ENCODE measurements at regions not wholly inside any gene's neighbourhood (a gene's known extent, or its start where the extent isn't known, plus 50 kb on each side); places are given as distances from the start of the nearest gene placed in this dataset.

GRCh38 chr22:44582016-44582415 lies 84.0 kb upstream of the RTL6 start:
- WGBS (ENCODE audit: insufficient coverage) = 90% methylated on average over 10 of the region's 10 CpGs
- Histone ChIP-seq H3K4me3 (ENCODE audit: low read depth, low read length) (no peak overlapping the region), H3K27me3 (ENCODE audit: control insufficient read depth, insufficient read depth, low read length) (no peaks in the 10 kb centered on the region), H3K9me3 (ENCODE audit: control insufficient read depth, insufficient read depth, low read length) (no peaks in the 10 kb centered on the region), H3K36me3 (ENCODE audit: control insufficient read depth, insufficient read depth, low read length) (no peaks in the 10 kb centered on the region), H3K4me1 (ENCODE audit: control insufficient read depth, insufficient read depth, low read length) (peaks cover 10% of the 10 kb centered on the region), H3K27ac (ENCODE audit: low read depth, low read length) (no peak overlapping the region)
- no peak for DNase-seq (ENCODE audit: low read depth in 4 of 6, low spot score in 6 of 6)

- H3K4me3 ChIP-seq (ENCODE audit: low read depth, low read length) = no peak overlapping the region
- H3K36me3 ChIP-seq (ENCODE audit: control insufficient read depth, insufficient read depth, low read length) = no peaks in the 10 kb centered on the region
- DNase-seq (ENCODE audit: low read depth in 4 of 6, low spot score in 6 of 6) = no peak
- peaks cover 3% of the 10 kb centered on the region for H3K27me3 ChIP-seq (ENCODE audit: control insufficient read depth, insufficient read depth, low read length)
- WGBS (ENCODE audit: insufficient coverage) = 71% methylated on average over 11 of the region's 12 CpGs
- peaks cover under 1% of the 10 kb centered on the region for H3K4me1 ChIP-seq (ENCODE audit: control insufficient read depth, insufficient read depth, low read length)
- H3K9me3 ChIP-seq (ENCODE audit: control insufficient read depth, insufficient read depth, low read length) = no peaks in the 10 kb centered on the region
- no peak overlapping the region for H3K27ac ChIP-seq (ENCODE audit: low read depth, low read length)
Observed at GRCh38 chr22:44581096-44581435, 83.0 kb upstream of the RTL6 start.

GRCh38 chr22:44580176-44581095 lies 82.4 kb upstream of the RTL6 start:
- Histone ChIP-seq H3K4me1 (ENCODE audit: control insufficient read depth, insufficient read depth, low read length) (no peaks in the 10 kb centered on the region), H3K36me3 (ENCODE audit: control insufficient read depth, insufficient read depth, low read length) (no peaks in the 10 kb centered on the region), H3K27me3 (ENCODE audit: control insufficient read depth, insufficient read depth, low read length) (peaks cover 3% of the 10 kb centered on the region), H3K9me3 (ENCODE audit: control insufficient read depth, insufficient read depth, low read length) (no peaks in the 10 kb centered on the region), H3K4me3 (ENCODE audit: low read depth, low read length) (no peak overlapping the region), H3K27ac (ENCODE audit: low read depth, low read length) (no peak overlapping the region)
- WGBS (ENCODE audit: insufficient coverage) = 76% methylated on average over 17 of the region's 22 CpGs
- DNase-seq (ENCODE audit: low read depth in 4 of 6, low spot score in 6 of 6) = peak in 1 of 6 donors; percentile 60

- Histone ChIP-seq H3K4me1 (ENCODE audit: control insufficient read depth, insufficient read depth, low read length) (peaks cover 10% of the 10 kb centered on the region), H3K4me3 (ENCODE audit: low read depth, low read length) (no peak overlapping the region), H3K36me3 (ENCODE audit: control insufficient read depth, insufficient read depth, low read length) (no peaks in the 10 kb centered on the region), H3K27ac (ENCODE audit: low read depth, low read length) (no peak overlapping the region), H3K9me3 (ENCODE audit: control insufficient read depth, insufficient read depth, low read length) (no peaks in the 10 kb centered on the region), H3K27me3 (ENCODE audit: control insufficient read depth, insufficient read depth, low read length) (peaks cover 3% of the 10 kb centered on the region)
- WGBS (ENCODE audit: insufficient coverage) = 82% methylated on average over 10 of the region's 10 CpGs
- no peak for DNase-seq (ENCODE audit: low read depth in 4 of 6, low spot score in 6 of 6)
Observed at GRCh38 chr22:44578516-44579230, 80.6 kb upstream of the RTL6 start.

- H3K27me3 ChIP-seq (ENCODE audit: control insufficient read depth, insufficient read depth, low read length) = peaks cover 3% of the 10 kb centered on the region
- H3K36me3 ChIP-seq (ENCODE audit: control insufficient read depth, insufficient read depth, low read length) = no peaks in the 10 kb centered on the region
- H3K4me3 ChIP-seq (ENCODE audit: low read depth, low read length) = no peak overlapping the region
- DNase-seq (ENCODE audit: low read depth in 4 of 6, low spot score in 6 of 6) = no peak
- no peak overlapping the region for H3K27ac ChIP-seq (ENCODE audit: low read depth, low read length)
- H3K4me1 ChIP-seq (ENCODE audit: control insufficient read depth, insufficient read depth, low read length) = peaks cover 10% of the 10 kb centered on the region
- WGBS (ENCODE audit: insufficient coverage) = 67% methylated on average over 3 of the region's 3 CpGs
- H3K9me3 ChIP-seq (ENCODE audit: control insufficient read depth, insufficient read depth, low read length) = no peaks in the 10 kb centered on the region
Observed at GRCh38 chr22:44578110-44578457, 80.1 kb upstream of the RTL6 start.

GRCh38 chr22:44577391-44578109 lies 79.5 kb upstream of the RTL6 start:
- DNase-seq (ENCODE audit: low read depth in 4 of 6, low spot score in 6 of 6) = no peak
- H3K4me3 ChIP-seq (ENCODE audit: low read depth, low read length) = no peak overlapping the region
- H3K27ac ChIP-seq (ENCODE audit: low read depth, low read length) = no peak overlapping the region
- H3K36me3 ChIP-seq (ENCODE audit: control insufficient read depth, insufficient read depth, low read length) = no peaks in the 10 kb centered on the region
- H3K27me3 ChIP-seq (ENCODE audit: control insufficient read depth, insufficient read depth, low read length) = peaks cover 3% of the 10 kb centered on the region
- H3K9me3 ChIP-seq (ENCODE audit: control insufficient read depth, insufficient read depth, low read length) = no peaks in the 10 kb centered on the region
- H3K4me1 ChIP-seq (ENCODE audit: control insufficient read depth, insufficient read depth, low read length) = peaks cover 10% of the 10 kb centered on the region
- 75% methylated on average over 25 of the region's 26 CpGs for WGBS (ENCODE audit: insufficient coverage)

GRCh38 chr22:44576311-44577260 lies 78.6 kb upstream of the RTL6 start:
- H3K9me3 ChIP-seq (ENCODE audit: control insufficient read depth, insufficient read depth, low read length) = no peaks in the 10 kb centered on the region
- peaks cover 10% of the 10 kb centered on the region for H3K4me1 ChIP-seq (ENCODE audit: control insufficient read depth, insufficient read depth, low read length)
- H3K27ac ChIP-seq (ENCODE audit: low read depth, low read length) = no peak overlapping the region
- H3K27me3 ChIP-seq (ENCODE audit: control insufficient read depth, insufficient read depth, low read length) = peaks cover 3% of the 10 kb centered on the region
- DNase-seq (ENCODE audit: low read depth in 4 of 6, low spot score in 6 of 6) = no peak
- H3K36me3 ChIP-seq (ENCODE audit: control insufficient read depth, insufficient read depth, low read length) = no peaks in the 10 kb centered on the region
- no peak overlapping the region for H3K4me3 ChIP-seq (ENCODE audit: low read depth, low read length)
- 83% methylated on average over 15 of the region's 15 CpGs for WGBS (ENCODE audit: insufficient coverage)

GRCh38 chr22:44575381-44576268 lies 77.6 kb upstream of the RTL6 start:
- H3K9me3 ChIP-seq (ENCODE audit: control insufficient read depth, insufficient read depth, low read length) = no peaks in the 10 kb centered on the region
- H3K36me3 ChIP-seq (ENCODE audit: control insufficient read depth, insufficient read depth, low read length) = no peaks in the 10 kb centered on the region
- peaks cover 16% of the 10 kb centered on the region for H3K4me1 ChIP-seq (ENCODE audit: control insufficient read depth, insufficient read depth, low read length)
- DNase-seq (ENCODE audit: low read depth in 4 of 6, low spot score in 6 of 6) = no peak
- 64% methylated on average over 7 of the region's 7 CpGs for WGBS (ENCODE audit: insufficient coverage)
- H3K27me3 ChIP-seq (ENCODE audit: control insufficient read depth, insufficient read depth, low read length) = peaks cover 3% of the 10 kb centered on the region
- H3K27ac ChIP-seq (ENCODE audit: low read depth, low read length) = no peak overlapping the region
- H3K4me3 ChIP-seq (ENCODE audit: low read depth, low read length) = no peak overlapping the region

All from spinal cord (tissue), 9 donors.